ENCODE measurements at regions not wholly inside any gene's neighbourhood (a gene's known extent, or its start where the extent isn't known, plus 50 kb on each side); places are given as distances from the start of the nearest gene placed in this dataset.
"Not testable (repeated sequence)": the region's sequence is repeated elsewhere in the genome, so short reads cannot be mapped to it uniquely, and the experiment has no call there.

DNA sequence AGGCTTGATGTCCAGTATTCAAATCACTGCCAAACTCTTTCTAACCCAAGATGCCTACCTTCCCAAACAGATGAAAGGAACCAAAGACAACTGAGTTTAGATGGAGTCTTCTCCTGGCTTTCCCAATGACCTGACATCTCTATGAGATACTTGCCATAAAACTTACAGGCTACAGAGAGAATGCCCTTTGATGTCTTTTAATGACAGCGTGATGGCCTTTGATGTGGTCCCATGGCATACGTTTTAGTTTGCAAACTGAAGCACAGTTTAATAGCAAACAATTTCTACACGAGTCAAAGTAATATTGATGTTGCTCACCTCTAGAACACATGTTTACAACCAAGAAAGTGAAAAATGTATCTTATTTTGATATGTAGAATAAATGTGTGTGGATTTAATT, 73.2 kb downstream of the ZIC4 start:
- no peak for DNase-seq (ENCODE audit: low spot score)
- in situ Hi-C loops (cut with MboI; ENCODE audit: low pct_unique_long_range_greater_than_20kb, low sequenced_read_pairs, unreplicated experiment): no loop called here
- TF ChIP-seq, protein P1, sequence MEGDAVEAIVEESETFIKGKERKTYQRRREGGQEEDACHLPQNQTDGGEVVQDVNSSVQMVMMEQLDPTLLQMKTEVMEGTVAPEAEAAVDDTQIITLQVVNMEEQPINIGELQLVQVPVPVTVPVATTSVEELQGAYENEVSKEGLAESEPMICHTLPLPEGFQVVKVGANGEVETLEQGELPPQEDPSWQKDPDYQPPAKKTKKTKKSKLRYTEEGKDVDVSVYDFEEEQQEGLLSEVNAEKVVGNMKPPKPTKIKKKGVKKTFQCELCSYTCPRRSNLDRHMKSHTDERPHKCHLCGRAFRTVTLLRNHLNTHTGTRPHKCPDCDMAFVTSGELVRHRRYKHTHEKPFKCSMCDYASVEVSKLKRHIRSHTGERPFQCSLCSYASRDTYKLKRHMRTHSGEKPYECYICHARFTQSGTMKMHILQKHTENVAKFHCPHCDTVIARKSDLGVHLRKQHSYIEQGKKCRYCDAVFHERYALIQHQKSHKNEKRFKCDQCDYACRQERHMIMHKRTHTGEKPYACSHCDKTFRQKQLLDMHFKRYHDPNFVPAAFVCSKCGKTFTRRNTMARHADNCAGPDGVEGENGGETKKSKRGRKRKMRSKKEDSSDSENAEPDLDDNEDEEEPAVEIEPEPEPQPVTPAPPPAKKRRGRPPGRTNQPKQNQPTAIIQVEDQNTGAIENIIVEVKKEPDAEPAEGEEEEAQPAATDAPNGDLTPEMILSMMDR (IDR thresholded peaks at IDR 0.05; ENCODE audit: extremely low read depth, insufficient read depth, missing control alignments): no peak

DNA sequence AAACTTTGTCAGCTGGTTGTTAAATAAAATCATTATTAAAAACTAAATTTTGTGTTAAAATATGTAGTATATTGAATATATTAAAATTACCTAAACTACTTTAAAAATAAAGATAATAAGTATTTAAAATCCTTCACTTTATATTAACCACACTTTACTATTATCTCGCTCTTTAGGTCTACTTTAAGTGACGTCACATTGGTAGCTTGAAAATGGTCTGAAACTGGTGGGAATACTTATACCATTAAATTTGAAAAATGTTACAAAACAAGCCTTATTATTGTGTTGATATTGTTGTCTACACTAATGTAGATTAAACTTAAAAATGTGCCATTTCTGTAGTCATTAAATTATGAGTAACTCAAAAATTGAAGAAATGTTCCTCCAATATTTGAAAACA, 77.6 kb downstream of the ZIC4 start:
- DNase-seq (ENCODE audit: low spot score): no peak
- in situ Hi-C loops (cut with MboI; ENCODE audit: low pct_unique_long_range_greater_than_20kb, low sequenced_read_pairs, unreplicated experiment): no loop called here
- TF ChIP-seq, protein P1 (IDR thresholded peaks at IDR 0.05; ENCODE audit: extremely low read depth, insufficient read depth, missing control alignments): no peak

DNA sequence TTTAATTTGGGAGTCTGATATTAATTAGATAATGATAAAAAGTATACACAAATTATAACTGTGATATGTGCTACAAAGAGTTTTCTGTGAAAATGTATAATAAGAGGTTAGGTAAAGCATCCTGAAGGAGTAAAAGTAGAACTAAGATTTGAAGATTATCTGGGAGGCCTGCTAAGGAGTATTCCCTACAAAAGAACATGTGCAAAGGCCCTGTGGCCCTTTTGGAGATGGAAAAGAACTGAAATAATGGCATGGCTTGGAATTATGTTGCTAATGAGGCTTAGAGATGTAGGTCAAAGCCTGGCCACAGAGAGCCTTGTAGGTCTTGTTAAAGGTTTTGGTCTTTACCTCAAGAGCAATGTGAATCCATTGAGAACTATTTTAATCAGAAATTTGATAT, 82.0 kb downstream of the ZIC4 start:
- TF ChIP-seq, protein P1 (IDR thresholded peaks at IDR 0.05; ENCODE audit: extremely low read depth, insufficient read depth, missing control alignments): no peak
- no peak for DNase-seq (ENCODE audit: low spot score)
- in situ Hi-C loops (cut with MboI; ENCODE audit: low pct_unique_long_range_greater_than_20kb, low sequenced_read_pairs, unreplicated experiment): no loop called here

GRCh38 chr3:147318900-147319299, 87.4 kb downstream of the ZIC4 start:
- in situ Hi-C loops (cut with MboI; ENCODE audit: low pct_unique_long_range_greater_than_20kb, low sequenced_read_pairs, unreplicated experiment): no loop called here
- TF ChIP-seq, protein P1 (IDR thresholded peaks at IDR 0.05; ENCODE audit: extremely low read depth, insufficient read depth, missing control alignments): no peak
- DNase-seq (ENCODE audit: low spot score): no peak

- in situ Hi-C loops (cut with MboI; ENCODE audit: low pct_unique_long_range_greater_than_20kb, low sequenced_read_pairs, unreplicated experiment); DNase-seq (ENCODE audit: low spot score): not testable (repeated sequence)
Observed at GRCh38 chr3:147317080-147317479, 89.3 kb downstream of the ZIC4 start.

DNA sequence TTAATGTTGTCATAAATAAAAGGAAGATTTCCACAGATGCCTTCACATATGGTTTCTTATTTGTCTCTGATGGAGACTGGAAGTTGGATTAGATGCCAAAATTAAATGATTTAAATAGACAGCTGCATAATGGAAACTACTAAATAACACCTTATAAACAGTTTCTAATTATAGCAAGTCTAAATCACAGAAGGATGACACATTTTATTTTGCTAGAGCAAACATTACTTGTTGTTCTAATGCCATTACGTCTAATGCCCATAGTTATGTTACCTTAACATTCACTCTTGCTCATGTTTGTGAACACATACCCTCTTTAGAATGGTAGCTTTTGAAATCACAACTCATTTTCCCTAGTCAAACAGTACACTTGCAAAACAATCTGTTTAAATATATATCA, 92.8 kb downstream of the ZIC4 start:
- TF ChIP-seq, protein P1 (IDR thresholded peaks at IDR 0.05; ENCODE audit: extremely low read depth, insufficient read depth, missing control alignments): no peak
- in situ Hi-C loops (cut with MboI; ENCODE audit: low pct_unique_long_range_greater_than_20kb, low sequenced_read_pairs, unreplicated experiment): no loop called here
- no peak for DNase-seq (ENCODE audit: low spot score)

DNA sequence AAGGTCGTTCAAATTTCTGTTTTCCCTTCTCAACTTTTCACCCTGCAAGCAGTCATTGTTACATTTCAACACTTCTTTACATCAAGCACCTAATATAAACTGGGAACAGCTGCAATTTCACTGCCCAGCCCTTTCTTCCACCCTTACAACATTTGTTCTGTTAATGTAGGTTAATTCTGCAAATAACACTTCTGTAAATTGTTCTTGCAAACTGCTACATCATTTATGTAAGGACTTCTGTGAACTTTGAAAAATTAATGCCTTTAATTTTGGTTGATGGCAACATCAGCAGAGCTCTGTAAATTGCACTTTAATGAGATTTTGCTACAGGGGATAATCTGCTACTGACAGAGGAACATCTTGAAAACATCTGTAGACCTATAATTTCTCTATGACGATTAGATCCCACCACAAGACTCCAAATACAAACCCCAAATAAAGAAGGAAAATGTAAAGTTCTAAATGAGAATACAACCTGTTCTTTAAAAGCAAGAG, 93.5 kb downstream of the ZIC4 start:
- in situ Hi-C loops (cut with MboI; ENCODE audit: low pct_unique_long_range_greater_than_20kb, low sequenced_read_pairs, unreplicated experiment): no loop called here
- TF ChIP-seq, protein P1 (IDR thresholded peaks at IDR 0.05; ENCODE audit: extremely low read depth, insufficient read depth, missing control alignments): no peak
- DNase-seq (ENCODE audit: low spot score): no peak

Measured in GM13977 (cell line).